ENCODE measurements at regions not wholly inside any gene's neighbourhood (a gene's known extent, or its start where the extent isn't known, plus 50 kb on each side); places are given as distances from the start of the nearest gene placed in this dataset.

DNA sequence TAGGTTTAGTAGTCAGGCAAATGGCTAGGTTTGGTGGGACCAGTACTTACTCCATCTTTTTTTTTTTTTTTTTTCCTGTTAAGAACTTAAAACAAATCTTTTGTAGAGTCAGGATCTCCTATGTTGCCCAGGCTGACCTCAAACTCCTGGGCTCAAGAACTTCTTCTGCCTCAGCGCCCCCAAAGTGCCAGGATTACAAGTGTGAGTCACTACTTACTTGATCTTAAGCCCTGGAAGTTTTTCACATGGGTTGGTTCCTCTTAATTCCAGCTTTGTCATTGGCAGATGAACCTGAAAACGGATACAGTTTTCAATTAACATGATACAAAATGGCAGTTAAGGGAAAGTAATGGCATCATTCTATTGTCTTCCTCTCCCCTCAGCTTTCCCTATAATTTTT is 179.4 kb upstream of the JAG1 start:
- no peak overlapping the region for H3K4me3 ChIP-seq
- intact Hi-C loops (cut with micrococcal nuclease; ENCODE audit: unreplicated experiment), result no loop called here
- H3K79me2 ChIP-seq (ENCODE audit: low read depth), result no peaks in the 10 kb centered on the region
- H3K9me3 ChIP-seq (ENCODE audit: insufficient read depth, low read depth), result peaks cover 6% of the 10 kb centered on the region; the same call in 1 of the 2 replicates
- H3F3A ChIP-seq (ENCODE audit: insufficient read depth, low read depth), result peaks cover 9% of the 10 kb centered on the region
- no peaks in the 10 kb centered on the region for H4K20me1 ChIP-seq (ENCODE audit: insufficient read depth)
- no peak overlapping the region for H3K27ac ChIP-seq
- H3K4me1 ChIP-seq (replicated peaks; ENCODE audit: insufficient read depth), result peaks cover 10% of the 10 kb centered on the region; the same call in 1 of the 2 replicates
- no peaks in the 10 kb centered on the region for H3K27me3 ChIP-seq (ENCODE audit: insufficient read depth, low read depth)
- ChIA-PET POLR2A (ENCODE audit: unreplicated experiment) (no interaction called here), CTCF (interaction anchor here (0.6 kb wide), 2 partner anchors 20 to 639 kb away, joined by 3 to 5 read pairs; no protein-coding TSS in a partner anchor)
- no peak overlapping the region for H3K4me2 ChIP-seq
- no TSS peak for BruUV-seq (replicated peaks)
- H2AFZ ChIP-seq, result no peak overlapping the region
- H3K9me2 ChIP-seq (ENCODE audit: insufficient read depth), result no peaks in the 10 kb centered on the region
- H3K36me3 ChIP-seq (ENCODE audit: low read depth), result no peaks in the 10 kb centered on the region
- DNase-seq, result no peak
- no peak for TF ChIP-seq EZH2 (IDR thresholded peaks at IDR 0.05; ENCODE audit: low read depth)
- TF ChIP-seq, protein P1, sequence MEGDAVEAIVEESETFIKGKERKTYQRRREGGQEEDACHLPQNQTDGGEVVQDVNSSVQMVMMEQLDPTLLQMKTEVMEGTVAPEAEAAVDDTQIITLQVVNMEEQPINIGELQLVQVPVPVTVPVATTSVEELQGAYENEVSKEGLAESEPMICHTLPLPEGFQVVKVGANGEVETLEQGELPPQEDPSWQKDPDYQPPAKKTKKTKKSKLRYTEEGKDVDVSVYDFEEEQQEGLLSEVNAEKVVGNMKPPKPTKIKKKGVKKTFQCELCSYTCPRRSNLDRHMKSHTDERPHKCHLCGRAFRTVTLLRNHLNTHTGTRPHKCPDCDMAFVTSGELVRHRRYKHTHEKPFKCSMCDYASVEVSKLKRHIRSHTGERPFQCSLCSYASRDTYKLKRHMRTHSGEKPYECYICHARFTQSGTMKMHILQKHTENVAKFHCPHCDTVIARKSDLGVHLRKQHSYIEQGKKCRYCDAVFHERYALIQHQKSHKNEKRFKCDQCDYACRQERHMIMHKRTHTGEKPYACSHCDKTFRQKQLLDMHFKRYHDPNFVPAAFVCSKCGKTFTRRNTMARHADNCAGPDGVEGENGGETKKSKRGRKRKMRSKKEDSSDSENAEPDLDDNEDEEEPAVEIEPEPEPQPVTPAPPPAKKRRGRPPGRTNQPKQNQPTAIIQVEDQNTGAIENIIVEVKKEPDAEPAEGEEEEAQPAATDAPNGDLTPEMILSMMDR (conservative IDR thresholded peaks at IDR 0.05), result no peak

DNA sequence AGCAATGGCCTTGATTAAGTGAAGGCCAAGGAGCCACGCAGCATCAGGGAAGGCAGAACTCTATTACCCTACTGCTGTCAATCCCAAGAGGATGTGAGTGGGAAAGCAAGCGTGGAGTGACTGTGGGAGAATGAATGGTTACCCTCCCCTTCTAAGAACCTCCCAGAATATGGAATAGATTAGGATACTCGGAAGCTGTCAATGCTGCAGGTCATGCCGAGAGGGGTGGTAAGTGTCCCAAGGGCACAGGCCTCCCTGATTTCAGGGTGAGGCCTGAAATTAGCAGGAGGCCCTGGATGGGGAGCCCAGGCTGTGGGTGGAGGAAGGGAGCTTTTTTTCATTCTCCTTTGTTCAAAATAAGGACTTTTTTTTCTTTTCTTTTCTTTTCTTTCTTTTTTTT is 179.9 kb upstream of the JAG1 start:
- BruUV-seq (replicated peaks), result no TSS peak
- no peaks in the 10 kb centered on the region for H4K20me1 ChIP-seq (ENCODE audit: insufficient read depth)

DNA sequence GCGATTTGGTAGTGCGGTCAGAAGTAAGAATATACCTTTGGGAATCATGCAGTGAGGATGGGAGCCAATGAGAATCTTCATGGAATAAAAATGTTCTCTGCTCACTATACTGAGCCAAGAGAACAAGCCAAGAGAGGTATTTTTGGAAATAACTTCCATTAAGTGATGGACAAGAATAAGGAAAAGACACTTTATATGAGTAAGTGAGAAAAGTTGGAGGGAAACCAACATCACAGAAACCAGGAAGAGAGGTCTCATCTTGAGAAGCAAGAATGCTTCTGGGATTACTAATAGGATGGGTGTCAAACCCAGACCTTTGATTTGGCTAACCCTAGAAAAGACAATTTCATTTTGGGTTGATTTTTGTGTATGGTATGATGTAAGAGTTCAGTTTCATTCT is 181.2 kb upstream of the JAG1 start:
- no peak for TF ChIP-seq EZH2 (IDR thresholded peaks at IDR 0.05; ENCODE audit: low read depth)
- TF ChIP-seq, protein P1 (conservative IDR thresholded peaks at IDR 0.05), result no peak
- no peaks in the 10 kb centered on the region for H3K79me2 ChIP-seq (ENCODE audit: low read depth)
- H3F3A ChIP-seq (ENCODE audit: insufficient read depth, low read depth), result no peaks in the 10 kb centered on the region
- H3K27me3 ChIP-seq (ENCODE audit: insufficient read depth, low read depth), result no peaks in the 10 kb centered on the region
- H3K9me3 ChIP-seq (ENCODE audit: insufficient read depth, low read depth), result peaks cover 6% of the 10 kb centered on the region; the same call in 1 of the 2 replicates
- H3K4me1 ChIP-seq (replicated peaks; ENCODE audit: insufficient read depth), result no peaks in the 10 kb centered on the region
- H3K9me2 ChIP-seq (ENCODE audit: insufficient read depth), result no peaks in the 10 kb centered on the region
- no peaks in the 10 kb centered on the region for H3K36me3 ChIP-seq (ENCODE audit: low read depth)
- BruUV-seq (replicated peaks), result no TSS peak
- H3K4me3 ChIP-seq, result no peak overlapping the region
- no peak for DNase-seq
- POLR2A ChIA-PET (ENCODE audit: unreplicated experiment), result no interaction called here
- no peaks in the 10 kb centered on the region for H4K20me1 ChIP-seq (ENCODE audit: insufficient read depth)
- no peak overlapping the region for H2AFZ ChIP-seq
- no peak overlapping the region for H3K4me2 ChIP-seq
- H3K27ac ChIP-seq, result no peak overlapping the region
- intact Hi-C loops (cut with micrococcal nuclease; ENCODE audit: unreplicated experiment), result no loop called here
- CTCF ChIA-PET, result no interaction called here

More for the DNA sequence above, 179.9 kb upstream of the JAG1 start:
- ChIA-PET POLR2A (ENCODE audit: unreplicated experiment) (no interaction called here), CTCF (interaction anchor here (0.6 kb wide), 2 partner anchors 19 to 640 kb away, joined by 3 to 5 read pairs; no protein-coding TSS in a partner anchor)
- TF ChIP-seq, protein P1 (conservative IDR thresholded peaks at IDR 0.05), result no peak
- no peak for TF ChIP-seq EZH2 (IDR thresholded peaks at IDR 0.05; ENCODE audit: low read depth)
- Histone ChIP-seq H3K36me3 (ENCODE audit: low read depth) (no peaks in the 10 kb centered on the region), H3K9me2 (ENCODE audit: insufficient read depth) (no peaks in the 10 kb centered on the region), H3K79me2 (ENCODE audit: low read depth) (no peaks in the 10 kb centered on the region), H2AFZ (no peak overlapping the region), H3K4me1 (replicated peaks; ENCODE audit: insufficient read depth) (peaks cover 8% of the 10 kb centered on the region; the same call in 1 of the 2 replicates), H3K4me2 (no peak overlapping the region), H3K27me3 (ENCODE audit: insufficient read depth, low read depth) (no peaks in the 10 kb centered on the region), H3K9me3 (ENCODE audit: insufficient read depth, low read depth) (peaks cover 6% of the 10 kb centered on the region; the same call in 1 of the 2 replicates), H3K4me3 (no peak overlapping the region), H3K27ac (no peak overlapping the region), H3F3A (ENCODE audit: insufficient read depth, low read depth) (peaks cover 9% of the 10 kb centered on the region)
- DNase-seq, result no peak
- intact Hi-C loops (cut with micrococcal nuclease; ENCODE audit: unreplicated experiment), result no loop called here
